GM12872 (cell line): ENCODE measurements at regions not wholly inside any gene's neighbourhood (a gene's known extent, or its start where the extent isn't known, plus 50 kb on each side); places are given as distances from the start of the nearest gene placed in this dataset.

Experiments
- CTCF ChIP-seq: IDR thresholded peaks from 3 replicates; pipeline ENCODE4 v1.5.1; 2011; ENCODE audit warnings: low read depth, mild to moderate bottlenecking, low read length, moderate library complexity; ENCODE audit not compliant: insufficient read depth

GRCh38 chr2:189312211-189312610 is 129.1 kb upstream of the WDR75 start:
- no peak for TF ChIP-seq CTCF

- no peak for TF ChIP-seq CTCF
These were observed 128.6 kb upstream of the WDR75 start for GRCh38 chr2:189312643-189313042.

- TF ChIP-seq CTCF, result no peak
These were observed 122.5 kb upstream of the WDR75 start for GRCh38 chr2:189318761-189319160.

- no peak for TF ChIP-seq CTCF
These were observed 113.1 kb upstream of the WDR75 start for GRCh38 chr2:189327879-189328847.

GRCh38 chr2:189328848-189329245 is 112.4 kb upstream of the WDR75 start:
- no peak for TF ChIP-seq CTCF

GRCh38 chr2:189336276-189336975 is 104.8 kb upstream of the WDR75 start:
- no peak for TF ChIP-seq CTCF

- TF ChIP-seq CTCF, result no peak
These were observed 103.6 kb upstream of the WDR75 start for GRCh38 chr2:189337656-189338055.
